Keratinocyte (primary cell): ENCODE measurements at regions not wholly inside any gene's neighbourhood (a gene's known extent, or its start where the extent isn't known, plus 50 kb on each side); places are given as distances from the start of the nearest gene placed in this dataset.

Experiments
- EZH2 ChIP-seq: IDR thresholded peaks from one replicate; pipeline ENCODE4 v1.6.1; 2012; ENCODE audit warnings: inconsistent platforms, mild to moderate bottlenecking, low read length, moderate library complexity
- TF ChIP-seq, protein P1 (sequence below), 3 experiments: IDR thresholded peaks in 1 of 3; conservative IDR thresholded peaks in 1 of 3; optimal IDR thresholded peaks in 1 of 3; 2 replicates in 2 of 3; 3 replicates in 1 of 3; pipeline versions ENCODE3 to v1.5.1; 2011; ENCODE audit warnings: low read length in 3 of 3, mild to moderate bottlenecking in 3 of 3, moderate library complexity in 2 of 3, control low read depth in 1 of 3, inconsistent platforms in 1 of 3; ENCODE audit not compliant: insufficient read depth in 2 of 3; ENCODE audit errors: extremely low read depth in 1 of 3

DNA sequence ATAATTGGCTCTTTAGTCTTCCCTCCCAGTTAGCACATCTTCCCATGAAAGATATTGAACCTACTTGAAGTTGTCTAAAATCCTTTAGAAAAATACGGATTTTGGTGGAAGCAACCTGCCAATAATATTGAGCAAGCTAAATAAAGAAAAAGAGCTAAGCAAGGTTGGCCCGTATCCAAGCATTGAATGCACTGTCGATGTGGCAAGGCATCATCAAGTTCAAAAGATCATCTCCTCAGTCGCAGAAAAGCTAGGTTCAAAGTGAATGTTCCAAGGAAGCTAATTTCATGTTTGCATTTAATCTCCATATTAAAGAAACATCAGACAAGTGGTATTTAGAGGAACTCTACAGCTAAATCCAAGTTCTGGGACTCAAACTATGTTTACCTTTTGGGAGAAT lies 206.0 kb downstream of the MTERF1 start:
- TF ChIP-seq, protein P1, sequence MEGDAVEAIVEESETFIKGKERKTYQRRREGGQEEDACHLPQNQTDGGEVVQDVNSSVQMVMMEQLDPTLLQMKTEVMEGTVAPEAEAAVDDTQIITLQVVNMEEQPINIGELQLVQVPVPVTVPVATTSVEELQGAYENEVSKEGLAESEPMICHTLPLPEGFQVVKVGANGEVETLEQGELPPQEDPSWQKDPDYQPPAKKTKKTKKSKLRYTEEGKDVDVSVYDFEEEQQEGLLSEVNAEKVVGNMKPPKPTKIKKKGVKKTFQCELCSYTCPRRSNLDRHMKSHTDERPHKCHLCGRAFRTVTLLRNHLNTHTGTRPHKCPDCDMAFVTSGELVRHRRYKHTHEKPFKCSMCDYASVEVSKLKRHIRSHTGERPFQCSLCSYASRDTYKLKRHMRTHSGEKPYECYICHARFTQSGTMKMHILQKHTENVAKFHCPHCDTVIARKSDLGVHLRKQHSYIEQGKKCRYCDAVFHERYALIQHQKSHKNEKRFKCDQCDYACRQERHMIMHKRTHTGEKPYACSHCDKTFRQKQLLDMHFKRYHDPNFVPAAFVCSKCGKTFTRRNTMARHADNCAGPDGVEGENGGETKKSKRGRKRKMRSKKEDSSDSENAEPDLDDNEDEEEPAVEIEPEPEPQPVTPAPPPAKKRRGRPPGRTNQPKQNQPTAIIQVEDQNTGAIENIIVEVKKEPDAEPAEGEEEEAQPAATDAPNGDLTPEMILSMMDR (optimal IDR thresholded peaks at IDR 0.05 in 1 of 3, IDR thresholded peaks at IDR 0.05 in 1 of 3, conservative IDR thresholded peaks at IDR 0.05 in 1 of 3; ENCODE audit: extremely low read depth in 1 of 3, insufficient read depth in 2 of 3, low read length in 3 of 3): no peak
- TF ChIP-seq EZH2: no peak
